ENCODE measurements at regions not wholly inside any gene's neighbourhood (a gene's known extent, or its start where the extent isn't known, plus 50 kb on each side); places are given as distances from the start of the nearest gene placed in this dataset.
A peak's percentile ranks its signal among the peaks of the same experiment; 100 is the strongest.

GRCh38 chr2:136448986-136449780 is 316.2 kb upstream of the THSD7B start:
- DNase-seq, result no peak

DNA sequence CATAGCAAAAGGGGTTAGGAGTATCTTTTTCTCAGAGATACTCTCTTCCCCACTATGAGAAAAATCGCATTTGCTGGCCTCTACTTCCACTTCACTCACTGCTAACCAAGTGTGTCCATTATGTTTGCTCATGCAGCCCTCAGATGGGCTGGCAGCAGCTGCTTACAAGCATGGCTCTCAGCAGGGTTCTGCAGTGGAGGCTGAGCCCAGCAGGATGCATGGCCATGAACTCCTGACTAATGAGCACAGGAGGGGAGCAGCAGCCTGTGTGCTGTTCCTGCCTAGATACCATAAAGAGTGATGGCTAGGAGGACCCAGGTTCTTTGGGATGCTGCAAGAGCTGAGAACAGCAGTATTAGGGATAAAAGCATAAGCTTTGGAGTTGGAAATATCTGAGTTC is 316.9 kb upstream of the THSD7B start:
- DNase-seq, result no peak

- DNase-seq, result no peak
Measured at GRCh38 chr2:136444323-136444722, 321.0 kb upstream of the THSD7B start.

- DNase-seq, result no peak
Measured at GRCh38 chr2:136443661-136444060, 321.7 kb upstream of the THSD7B start.

- no peak for DNase-seq
Measured at GRCh38 chr2:136441979-136442714, 323.2 kb upstream of the THSD7B start.

GRCh38 chr2:136439064-136439676 is 321.2 kb upstream of the CXCR4 start:
- DNase-seq, result peak; percentile 26

GRCh38 chr2:136437461-136437860 is 319.5 kb upstream of the CXCR4 start:
- no peak for DNase-seq

DNA sequence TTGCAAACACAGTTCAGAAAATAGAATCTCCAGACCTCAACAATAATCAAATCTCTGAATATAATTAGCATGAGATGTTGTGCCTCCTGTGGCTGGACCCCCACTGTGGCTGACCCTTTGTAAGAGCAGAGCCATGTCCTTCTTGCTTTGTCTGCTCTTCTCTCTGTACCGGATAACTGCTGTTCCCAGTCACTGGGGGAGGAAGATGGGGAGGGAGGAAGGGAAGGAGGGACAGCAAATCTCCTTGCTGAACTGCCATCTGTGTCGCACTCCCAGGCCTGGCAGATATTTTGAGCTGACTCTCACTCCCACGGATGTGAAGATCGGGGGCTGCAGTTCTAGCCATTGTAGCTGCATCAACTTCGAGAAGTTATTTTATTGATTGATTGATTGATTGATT is 319.0 kb upstream of the CXCR4 start:
- no peak for DNase-seq

DNA sequence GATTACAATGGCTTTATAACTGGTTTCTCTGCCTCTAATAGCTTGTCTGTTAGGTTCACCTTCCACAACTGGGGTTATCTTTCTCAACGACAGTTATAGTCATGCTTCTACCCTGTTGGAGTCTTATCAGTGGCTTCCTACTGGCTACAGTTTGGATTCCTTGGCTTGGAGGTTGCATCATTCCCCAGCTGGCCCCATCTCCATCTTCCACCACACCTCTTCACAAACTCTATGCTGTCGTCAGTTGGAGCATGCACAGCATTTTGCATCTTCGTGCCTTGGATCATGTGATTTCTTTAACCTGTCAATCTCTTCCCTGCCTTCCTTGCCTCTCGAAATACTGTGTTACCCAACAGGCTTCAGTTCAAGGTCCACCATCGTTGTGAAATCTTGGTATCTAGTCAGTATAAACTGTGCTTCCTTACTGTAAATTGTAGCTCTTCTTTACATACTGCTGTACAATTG is 316.3 kb upstream of the CXCR4 start:
- DNase-seq, result peak; percentile 9

- no peak for DNase-seq
Measured at GRCh38 chr2:136433261-136433660, 315.3 kb upstream of the CXCR4 start.

- no peak for DNase-seq
Measured at GRCh38 chr2:136424112-136424511, 306.2 kb upstream of the CXCR4 start.

GRCh38 chr2:136423516-136423996 is 305.6 kb upstream of the CXCR4 start:
- peak; percentile 45 for DNase-seq

DNA sequence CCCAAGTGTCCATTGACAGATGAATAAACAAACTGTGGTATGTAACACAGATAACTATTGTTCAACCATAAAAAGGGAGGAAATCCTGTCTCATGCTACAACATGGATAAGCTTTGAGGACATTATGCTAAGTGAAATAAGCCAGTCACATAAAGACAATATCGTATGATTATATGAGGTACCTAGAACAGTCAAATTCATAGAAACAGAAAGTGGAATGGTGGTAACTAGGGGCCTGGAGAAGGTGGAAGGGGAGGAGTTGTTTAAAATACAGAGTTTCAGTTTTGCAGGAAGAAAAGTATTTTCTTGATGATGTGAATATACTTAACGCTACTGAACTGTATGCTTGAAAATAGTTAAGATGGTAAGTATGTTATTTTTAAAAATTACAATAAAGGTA is 304.6 kb upstream of the CXCR4 start:
- no peak for DNase-seq

DNA sequence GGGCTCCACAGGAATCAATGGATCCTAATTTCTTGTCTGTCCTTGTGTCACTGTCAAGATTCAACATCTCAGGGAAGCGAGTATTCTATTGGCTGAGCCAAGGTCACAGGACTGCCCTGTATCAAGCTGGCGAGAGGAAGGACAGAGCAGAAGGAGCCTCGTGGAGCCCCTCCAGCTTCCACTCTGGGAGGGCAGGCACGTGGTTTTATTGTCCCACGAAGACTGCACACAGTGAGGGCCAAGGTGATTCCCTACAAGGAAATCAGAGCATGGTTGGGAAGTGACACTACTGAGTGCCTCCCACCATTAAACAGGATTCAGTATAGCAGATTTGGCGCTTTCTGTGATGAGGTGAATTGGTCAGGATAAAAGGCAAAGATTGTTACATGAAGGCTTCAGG is 302.4 kb upstream of the CXCR4 start:
- no peak for DNase-seq

GRCh38 chr2:136411946-136412345 is 294.0 kb upstream of the CXCR4 start:
- no peak for DNase-seq

DNA sequence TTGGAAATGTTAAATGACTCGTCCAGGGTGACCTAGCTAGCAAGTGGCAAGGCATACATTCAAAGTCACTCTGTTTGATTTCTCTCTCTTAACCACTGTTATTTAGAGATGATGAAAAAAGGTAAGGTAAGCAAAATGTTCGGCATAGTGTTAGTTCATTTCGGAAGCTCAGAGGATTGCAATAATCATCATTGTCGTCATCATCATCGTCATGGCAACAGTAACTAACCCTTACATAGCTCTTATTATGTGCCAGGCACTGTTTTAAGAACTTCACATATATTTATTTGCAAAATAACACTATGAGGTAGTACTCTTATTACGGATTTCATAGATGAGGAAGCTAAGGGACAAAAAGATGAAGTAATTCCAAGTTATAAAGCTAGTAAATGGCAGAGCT is 292.7 kb upstream of the CXCR4 start:
- no peak for DNase-seq

- DNase-seq, result no peak
Measured at GRCh38 chr2:136408795-136409194, 290.8 kb upstream of the CXCR4 start.

- no peak for DNase-seq
Measured at GRCh38 chr2:136407952-136408318, 290.0 kb upstream of the CXCR4 start.

GRCh38 chr2:136407117-136407951 is 289.4 kb upstream of the CXCR4 start:
- no peak for DNase-seq

GRCh38 chr2:136404925-136405324 is 287.0 kb upstream of the CXCR4 start:
- DNase-seq, result no peak

DNA sequence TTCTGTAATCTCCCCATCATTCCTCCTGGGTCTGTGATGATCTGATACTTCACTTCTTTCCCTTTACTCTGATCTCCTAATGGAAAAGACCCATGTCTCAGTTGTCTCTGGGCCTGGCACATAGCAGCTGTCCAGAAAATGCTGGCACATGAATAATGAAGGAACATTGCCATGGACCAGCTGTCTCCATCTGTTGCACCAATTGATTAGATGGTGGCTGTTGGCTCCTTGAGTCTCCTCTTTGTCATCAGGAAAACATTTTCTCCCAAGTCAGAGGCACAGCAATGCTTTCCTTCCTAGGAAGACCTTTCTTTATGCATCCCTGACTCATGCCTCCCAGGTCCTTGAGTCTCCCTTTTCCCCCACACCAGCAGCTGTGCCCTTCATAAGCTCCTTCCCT is 286.2 kb upstream of the CXCR4 start:
- no peak for DNase-seq

GRCh38 chr2:136402281-136402680 is 284.3 kb upstream of the CXCR4 start:
- no peak for DNase-seq
